H1 (cell line): ENCODE measurements at regions not wholly inside any gene's neighbourhood (a gene's known extent, or its start where the extent isn't known, plus 50 kb on each side); places are given as distances from the start of the nearest gene placed in this dataset.

Experiments used
- ASH2L ChIP-seq: fragments of 200-600, 300-600 bp; sonication (generic); IDR thresholded peaks from one replicate; pipeline ENCODE4 v1.7.1; 2017; ENCODE audit warnings: low read length
- EZH2 ChIP-seq: fragments of 200-600 bp; sonication (generic); IDR thresholded peaks from 2 replicates; pipeline ENCODE4 v1.7.1; 2012; ENCODE audit warnings: low read depth, mild to moderate bottlenecking, moderate library complexity, low read length, inconsistent platforms; ENCODE audit not compliant: severe bottlenecking
- JUN ChIP-seq: IDR thresholded peaks from 2 replicates; pipeline ENCODE4 v1.6.1; 2011; ENCODE audit warnings: low read depth, mild to moderate bottlenecking, improper control_type of control experiment, low read length
- POLR2A ChIP-seq, 2 experiments: IDR thresholded peaks; 1 replicate in 1 of 2; 2 replicates in 1 of 2; pipeline ENCODE4 v1.6.1; 2011; ENCODE audit warnings: low read depth in 2 of 2, low read length in 2 of 2, mild to moderate bottlenecking in 2 of 2; ENCODE audit errors: control extremely low read depth in 1 of 2
- POLR2AphosphoS5 ChIP-seq: IDR thresholded peaks from 2 replicates; pipeline ENCODE4 v1.6.1; 2011; ENCODE audit warnings: low read depth, low read length
- TAF7 ChIP-seq: optimal IDR thresholded peaks from 2 replicates; pipeline ENCODE3; 2011; ENCODE audit warnings: low read depth, mild to moderate bottlenecking, inconsistent platforms, low read length, moderate library complexity, borderline replicate concordance
- ZNF274 ChIP-seq: IDR thresholded peaks from 2 replicates; pipeline ENCODE4 v1.7.0; 2012; ENCODE audit warnings: low read length, borderline replicate concordance; ENCODE audit errors: extremely low read depth
- TF ChIP-seq, protein P1 (sequence below), 3 experiments: IDR thresholded peaks; 1 replicate in 2 of 3; 2 replicates in 1 of 3; pipeline versions ENCODE4 v1.5.1 to v1.6.1; 2011; ENCODE audit warnings: low read length in 3 of 3, mild to moderate bottlenecking in 3 of 3, inconsistent platforms in 2 of 3, low read depth in 1 of 3, moderate library complexity in 1 of 3; ENCODE audit not compliant: insufficient read depth in 1 of 3; ENCODE audit errors: control extremely low read depth in 1 of 3
- TF ChIP-seq, protein P2 (sequence below): IDR thresholded peaks from 2 replicates; pipeline ENCODE4 v1.6.1; 2012; ENCODE audit warnings: inconsistent platforms
- TF ChIP-seq, protein P3 (sequence below): IDR thresholded peaks from 2 replicates; pipeline ENCODE4 v1.6.1; 2012; ENCODE audit warnings: inconsistent platforms

DNA sequence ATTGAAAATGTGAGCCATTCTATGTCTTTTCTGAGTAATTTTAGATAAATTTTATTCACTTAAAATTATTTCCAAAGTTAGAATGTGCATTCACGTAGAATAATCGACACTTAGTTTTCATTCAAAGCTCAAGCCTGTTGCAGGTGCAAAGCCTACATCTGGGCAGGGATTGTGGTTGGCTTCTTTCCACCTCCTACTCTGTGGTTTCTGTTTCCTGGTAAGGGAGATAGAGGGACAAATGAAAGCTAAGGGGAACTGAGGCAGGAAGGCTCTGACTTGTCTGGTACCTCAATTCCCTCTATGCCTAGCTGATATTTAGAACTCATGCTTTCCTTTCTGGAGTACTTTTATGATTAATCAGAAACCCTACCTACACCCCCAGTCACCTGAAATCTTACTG lies 251.2 kb upstream of the DPYD start:
- no peak for TF ChIP-seq ZNF274
- TF ChIP-seq, protein P1, sequence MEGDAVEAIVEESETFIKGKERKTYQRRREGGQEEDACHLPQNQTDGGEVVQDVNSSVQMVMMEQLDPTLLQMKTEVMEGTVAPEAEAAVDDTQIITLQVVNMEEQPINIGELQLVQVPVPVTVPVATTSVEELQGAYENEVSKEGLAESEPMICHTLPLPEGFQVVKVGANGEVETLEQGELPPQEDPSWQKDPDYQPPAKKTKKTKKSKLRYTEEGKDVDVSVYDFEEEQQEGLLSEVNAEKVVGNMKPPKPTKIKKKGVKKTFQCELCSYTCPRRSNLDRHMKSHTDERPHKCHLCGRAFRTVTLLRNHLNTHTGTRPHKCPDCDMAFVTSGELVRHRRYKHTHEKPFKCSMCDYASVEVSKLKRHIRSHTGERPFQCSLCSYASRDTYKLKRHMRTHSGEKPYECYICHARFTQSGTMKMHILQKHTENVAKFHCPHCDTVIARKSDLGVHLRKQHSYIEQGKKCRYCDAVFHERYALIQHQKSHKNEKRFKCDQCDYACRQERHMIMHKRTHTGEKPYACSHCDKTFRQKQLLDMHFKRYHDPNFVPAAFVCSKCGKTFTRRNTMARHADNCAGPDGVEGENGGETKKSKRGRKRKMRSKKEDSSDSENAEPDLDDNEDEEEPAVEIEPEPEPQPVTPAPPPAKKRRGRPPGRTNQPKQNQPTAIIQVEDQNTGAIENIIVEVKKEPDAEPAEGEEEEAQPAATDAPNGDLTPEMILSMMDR (IDR thresholded peaks at IDR 0.05; ENCODE audit: control extremely low read depth in 1 of 3, insufficient read depth in 1 of 3, low read depth in 1 of 3, low read length in 3 of 3) = no peak
- TF ChIP-seq TAF7 = no peak
- no peak for TF ChIP-seq POLR2AphosphoS5
- TF ChIP-seq, protein P2, sequence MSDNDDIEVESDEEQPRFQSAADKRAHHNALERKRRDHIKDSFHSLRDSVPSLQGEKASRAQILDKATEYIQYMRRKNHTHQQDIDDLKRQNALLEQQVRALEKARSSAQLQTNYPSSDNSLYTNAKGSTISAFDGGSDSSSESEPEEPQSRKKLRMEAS = no peak
- TF ChIP-seq JUN = no peak
- no peak for TF ChIP-seq EZH2
- TF ChIP-seq POLR2A (IDR thresholded peaks at IDR 0.05; ENCODE audit: control extremely low read depth in 1 of 2, low read depth in 2 of 2, low read length in 2 of 2) = no peak
- TF ChIP-seq ASH2L = no peak
- TF ChIP-seq, protein P3, sequence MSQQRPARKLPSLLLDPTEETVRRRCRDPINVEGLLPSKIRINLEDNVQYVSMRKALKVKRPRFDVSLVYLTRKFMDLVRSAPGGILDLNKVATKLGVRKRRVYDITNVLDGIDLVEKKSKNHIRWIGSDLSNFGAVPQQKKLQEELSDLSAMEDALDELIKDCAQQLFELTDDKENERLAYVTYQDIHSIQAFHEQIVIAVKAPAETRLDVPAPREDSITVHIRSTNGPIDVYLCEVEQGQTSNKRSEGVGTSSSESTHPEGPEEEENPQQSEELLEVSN = no peak
